ENCODE measurements at regions not wholly inside any gene's neighbourhood (a gene's known extent, or its start where the extent isn't known, plus 50 kb on each side); places are given as distances from the start of the nearest gene placed in this dataset.

GRCh38 chr5:68734781-68735180 lies 359.0 kb upstream of the SLC30A5 start:
- no peaks in the 10 kb centered on the region for H3K4me1 Mint-ChIP-seq
- H3K27me3 Mint-ChIP-seq = peaks cover 3% of the 10 kb centered on the region
- intact Hi-C loops (cut with micrococcal nuclease) = no loop called here
- H3K36me3 Mint-ChIP-seq (ENCODE audit: low read depth) = no peaks in the 10 kb centered on the region
- no peak overlapping the region for H3K27ac Mint-ChIP-seq
- H3K4me3 Mint-ChIP-seq = no peak overlapping the region
- DNase-seq = no peak
- peaks cover 3% of the 10 kb centered on the region for H3K9me3 Mint-ChIP-seq

DNA sequence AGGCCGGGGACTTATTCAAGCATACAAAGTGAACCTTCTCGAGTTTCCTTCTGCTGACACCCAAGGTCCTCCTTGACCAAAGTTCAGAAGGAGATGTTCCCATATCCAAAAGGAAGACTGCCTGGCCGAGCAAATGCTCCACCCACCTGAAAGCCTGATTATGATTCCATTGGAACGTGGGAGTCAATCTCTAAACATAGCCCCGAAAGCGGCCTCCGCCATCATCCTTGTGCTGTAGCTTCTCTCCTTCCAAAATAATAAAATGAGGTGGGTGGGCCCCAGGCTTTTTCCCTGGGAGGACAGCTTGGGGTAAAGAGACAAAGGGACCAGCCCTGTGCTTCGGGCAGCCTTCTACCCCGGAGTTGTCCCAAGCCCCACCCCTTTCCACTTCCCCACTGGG lies 355.6 kb upstream of the SLC30A5 start:
- H3K9me3 Mint-ChIP-seq = no peaks in the 10 kb centered on the region
- H3K27ac Mint-ChIP-seq = no peak overlapping the region
- no peaks in the 10 kb centered on the region for H3K4me1 Mint-ChIP-seq
- H3K4me3 Mint-ChIP-seq = no peak overlapping the region
- H3K27me3 Mint-ChIP-seq = peaks cover 3% of the 10 kb centered on the region
- DNase-seq = no peak
- H3K36me3 Mint-ChIP-seq (ENCODE audit: low read depth) = no peaks in the 10 kb centered on the region
- intact Hi-C loops (cut with micrococcal nuclease) = no loop called here

DNA sequence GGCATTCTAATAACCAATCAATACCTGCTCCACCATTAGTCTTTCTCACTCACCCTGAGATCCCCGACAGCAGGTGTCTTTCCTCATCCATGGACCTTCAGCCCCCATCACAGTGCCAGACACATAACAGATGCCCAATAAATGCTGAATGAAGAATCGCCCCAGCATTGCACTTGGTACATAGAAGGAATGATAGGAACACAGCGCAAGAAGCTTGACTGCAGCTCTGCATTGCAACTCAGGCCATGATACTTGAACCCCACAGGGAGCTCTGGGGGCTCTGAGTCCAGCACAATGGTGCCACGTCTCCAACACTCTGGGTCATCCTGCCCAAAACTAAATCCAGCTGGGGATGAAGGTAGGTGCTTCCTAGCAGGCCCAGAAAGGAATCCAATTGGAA lies 355.0 kb upstream of the SLC30A5 start:
- Mint-ChIP-seq H3K27ac (no peak overlapping the region), H3K36me3 (ENCODE audit: low read depth) (no peaks in the 10 kb centered on the region), H3K9me3 (no peaks in the 10 kb centered on the region), H3K4me3 (no peak overlapping the region), H3K27me3 (peaks cover 5% of the 10 kb centered on the region), H3K4me1 (no peaks in the 10 kb centered on the region)
- no peak for DNase-seq
- intact Hi-C loops (cut with micrococcal nuclease) = no loop called here

GRCh38 chr5:68739752-68740151 lies 354.1 kb upstream of the SLC30A5 start:
- H3K36me3 Mint-ChIP-seq (ENCODE audit: low read depth) = no peaks in the 10 kb centered on the region
- no peak for DNase-seq
- no peaks in the 10 kb centered on the region for H3K4me1 Mint-ChIP-seq
- H3K4me3 Mint-ChIP-seq = no peak overlapping the region
- no peak overlapping the region for H3K27ac Mint-ChIP-seq
- intact Hi-C loops (cut with micrococcal nuclease) = no loop called here
- H3K27me3 Mint-ChIP-seq = peaks cover 5% of the 10 kb centered on the region
- H3K9me3 Mint-ChIP-seq = no peaks in the 10 kb centered on the region

GRCh38 chr5:68740226-68740910 lies 353.4 kb upstream of the SLC30A5 start:
- intact Hi-C loops (cut with micrococcal nuclease) = no loop called here
- Mint-ChIP-seq H3K4me3 (no peak overlapping the region), H3K4me1 (no peaks in the 10 kb centered on the region), H3K27me3 (peaks cover 5% of the 10 kb centered on the region), H3K27ac (no peak overlapping the region), H3K9me3 (no peaks in the 10 kb centered on the region), H3K36me3 (ENCODE audit: low read depth) (no peaks in the 10 kb centered on the region)
- DNase-seq = no peak

GRCh38 chr5:68744206-68744605 lies 349.6 kb upstream of the SLC30A5 start:
- Mint-ChIP-seq H3K27ac (no peak overlapping the region), H3K4me3 (no peak overlapping the region), H3K36me3 (ENCODE audit: low read depth) (no peaks in the 10 kb centered on the region), H3K27me3 (peaks cover 2% of the 10 kb centered on the region), H3K4me1 (no peaks in the 10 kb centered on the region), H3K9me3 (no peaks in the 10 kb centered on the region)
- no peak for DNase-seq
- intact Hi-C loops (cut with micrococcal nuclease) = no loop called here

DNA sequence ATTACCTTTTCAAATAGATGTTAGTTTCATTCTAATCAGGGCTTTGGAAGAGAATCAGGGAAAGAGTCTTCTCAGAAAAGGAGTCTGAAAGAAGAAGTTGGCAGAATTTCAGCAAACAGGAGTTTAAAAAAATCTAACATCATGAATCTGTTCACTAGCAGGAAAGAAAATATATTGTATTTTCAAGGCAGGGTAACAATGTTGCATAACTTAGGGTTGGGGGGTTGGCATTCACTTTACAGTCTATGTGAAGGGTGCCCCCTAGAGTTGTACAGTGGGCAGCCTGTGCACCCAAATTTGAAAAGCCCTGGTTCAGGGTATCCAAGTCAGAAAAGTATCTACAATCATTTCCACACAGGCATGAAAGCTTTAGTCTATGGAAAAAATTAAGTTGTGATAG lies 348.4 kb upstream of the SLC30A5 start:
- no peak for DNase-seq
- intact Hi-C loops (cut with micrococcal nuclease) = no loop called here
- H3K36me3 Mint-ChIP-seq (ENCODE audit: low read depth) = no peaks in the 10 kb centered on the region
- peaks cover 2% of the 10 kb centered on the region for H3K27me3 Mint-ChIP-seq
- H3K27ac Mint-ChIP-seq = no peak overlapping the region
- peaks cover 5% of the 10 kb centered on the region for H3K4me1 Mint-ChIP-seq
- H3K4me3 Mint-ChIP-seq = no peak overlapping the region
- peaks cover 5% of the 10 kb centered on the region for H3K9me3 Mint-ChIP-seq

GRCh38 chr5:68746220-68746619 lies 347.6 kb upstream of the SLC30A5 start:
- Mint-ChIP-seq H3K9me3 (peaks cover 5% of the 10 kb centered on the region), H3K4me1 (peaks cover 5% of the 10 kb centered on the region), H3K36me3 (ENCODE audit: low read depth) (no peaks in the 10 kb centered on the region), H3K4me3 (no peak overlapping the region), H3K27ac (no peak overlapping the region), H3K27me3 (peaks cover 2% of the 10 kb centered on the region)
- intact Hi-C loops (cut with micrococcal nuclease) = no loop called here
- no peak for DNase-seq

GRCh38 chr5:68746643-68747420 lies 347.0 kb upstream of the SLC30A5 start:
- H3K36me3 Mint-ChIP-seq (ENCODE audit: low read depth) = no peaks in the 10 kb centered on the region
- no peak for DNase-seq
- intact Hi-C loops (cut with micrococcal nuclease) = no loop called here
- H3K27ac Mint-ChIP-seq = no peak overlapping the region
- H3K4me3 Mint-ChIP-seq = no peak overlapping the region
- peaks cover 5% of the 10 kb centered on the region for H3K4me1 Mint-ChIP-seq
- H3K27me3 Mint-ChIP-seq = peaks cover 2% of the 10 kb centered on the region
- H3K9me3 Mint-ChIP-seq = peaks cover 5% of the 10 kb centered on the region

- Mint-ChIP-seq H3K27ac (no peak overlapping the region), H3K4me3 (no peak overlapping the region), H3K9me3 (peaks cover 5% of the 10 kb centered on the region), H3K36me3 (ENCODE audit: low read depth) (no peaks in the 10 kb centered on the region), H3K27me3 (peaks cover 2% of the 10 kb centered on the region), H3K4me1 (peaks cover 5% of the 10 kb centered on the region)
- intact Hi-C loops (cut with micrococcal nuclease) = no loop called here
- DNase-seq = no peak
Measured at GRCh38 chr5:68747521-68747920, 346.3 kb upstream of the SLC30A5 start.

- Mint-ChIP-seq H3K27ac (no peak overlapping the region), H3K4me3 (no peak overlapping the region), H3K36me3 (ENCODE audit: low read depth) (no peaks in the 10 kb centered on the region), H3K27me3 (peaks cover 4% of the 10 kb centered on the region), H3K4me1 (peaks cover 5% of the 10 kb centered on the region), H3K9me3 (peaks cover 5% of the 10 kb centered on the region)
- DNase-seq = no peak
- intact Hi-C loops (cut with micrococcal nuclease) = no loop called here
Measured at GRCh38 chr5:68748101-68748500, 345.7 kb upstream of the SLC30A5 start.

DNA sequence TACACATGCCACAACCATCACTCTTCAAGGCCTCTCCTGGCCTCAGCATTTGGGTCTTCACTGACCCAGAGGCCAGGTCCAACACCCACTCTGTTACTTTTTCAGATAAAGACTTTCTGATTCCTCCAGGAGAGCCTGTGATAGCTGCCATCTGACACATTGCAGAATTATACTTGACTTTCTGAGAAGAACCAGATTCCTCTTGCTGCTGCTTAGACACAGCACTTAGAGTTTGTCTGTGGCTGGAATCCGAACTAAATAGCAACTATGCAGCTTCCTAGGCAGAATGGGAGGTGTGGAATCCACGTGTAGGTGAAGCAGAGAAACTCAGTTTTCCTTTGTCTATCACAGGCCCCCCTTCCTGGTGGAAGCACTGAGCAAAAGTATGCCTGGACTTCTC lies 344.7 kb upstream of the SLC30A5 start:
- no peaks in the 10 kb centered on the region for H3K36me3 Mint-ChIP-seq (ENCODE audit: low read depth)
- H3K27me3 Mint-ChIP-seq = peaks cover 2% of the 10 kb centered on the region
- peaks cover 5% of the 10 kb centered on the region for H3K4me1 Mint-ChIP-seq
- no peak overlapping the region for H3K27ac Mint-ChIP-seq
- intact Hi-C loops (cut with micrococcal nuclease) = no loop called here
- no peak for DNase-seq
- H3K9me3 Mint-ChIP-seq = peaks cover 5% of the 10 kb centered on the region
- H3K4me3 Mint-ChIP-seq = no peak overlapping the region

DNA sequence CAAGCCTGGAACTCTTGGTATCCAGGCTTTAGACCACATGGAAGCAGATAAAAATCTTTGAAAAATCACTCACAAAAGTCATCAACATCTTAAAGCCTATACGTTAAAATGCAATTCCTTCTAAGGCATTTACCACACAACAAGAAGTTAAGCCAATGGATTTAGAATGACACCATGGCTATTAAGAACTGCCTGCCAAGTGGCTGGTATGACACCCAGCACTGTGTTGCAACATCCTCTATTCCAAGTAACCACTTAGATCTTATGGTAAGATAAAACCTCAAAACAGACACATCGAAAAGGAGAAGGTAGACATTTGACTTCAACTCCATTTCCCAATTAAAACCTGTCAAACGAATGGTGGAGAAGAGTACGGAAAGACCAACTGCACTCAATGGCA lies 344.2 kb upstream of the SLC30A5 start:
- no peak overlapping the region for H3K27ac Mint-ChIP-seq
- intact Hi-C loops (cut with micrococcal nuclease) = no loop called here
- H3K36me3 Mint-ChIP-seq (ENCODE audit: low read depth) = no peaks in the 10 kb centered on the region
- H3K9me3 Mint-ChIP-seq = peaks cover 5% of the 10 kb centered on the region
- no peak overlapping the region for H3K4me3 Mint-ChIP-seq
- peaks cover 6% of the 10 kb centered on the region for H3K27me3 Mint-ChIP-seq
- peaks cover 5% of the 10 kb centered on the region for H3K4me1 Mint-ChIP-seq
- DNase-seq = no peak

GRCh38 chr5:68751661-68752060 lies 342.2 kb upstream of the SLC30A5 start:
- Mint-ChIP-seq H3K36me3 (ENCODE audit: low read depth) (no peaks in the 10 kb centered on the region), H3K4me1 (peaks cover 5% of the 10 kb centered on the region), H3K27me3 (peaks cover 19% of the 10 kb centered on the region), H3K27ac (no peak overlapping the region), H3K9me3 (peaks cover 5% of the 10 kb centered on the region), H3K4me3 (no peak overlapping the region)
- no peak for DNase-seq
- intact Hi-C loops (cut with micrococcal nuclease) = no loop called here
